Endothelial cell (in vitro differentiated cells): ENCODE measurements at regions not wholly inside any gene's neighbourhood (a gene's known extent, or its start where the extent isn't known, plus 50 kb on each side); places are given as distances from the start of the nearest gene placed in this dataset.

Experiments used
- DNase-seq: peaks from one replicate; pipeline ENCODE4 v3.0.0; 2021; ENCODE audit warnings: low spot score
- H3K27ac Mint-ChIP-seq: one replicate; pipeline ENCODE4 v1.8.0; 2021; ENCODE audit warnings: mixed read lengths, inconsistent platforms; ENCODE audit not compliant: unreplicated experiment
- H3K27me3 Mint-ChIP-seq: one replicate; pipeline ENCODE4 v1.8.0; 2021; ENCODE audit warnings: mild to moderate bottlenecking, moderate library complexity, mixed read lengths, inconsistent platforms; ENCODE audit not compliant: unreplicated experiment
- H3K36me3 Mint-ChIP-seq: one replicate; pipeline ENCODE4 v1.8.0; 2021; ENCODE audit warnings: mild to moderate bottlenecking, low read depth, mixed read lengths, inconsistent platforms; ENCODE audit not compliant: unreplicated experiment
- H3K4me1 Mint-ChIP-seq: one replicate; pipeline ENCODE4 v1.8.0; 2021; ENCODE audit warnings: mild to moderate bottlenecking, mixed read lengths, inconsistent platforms; ENCODE audit not compliant: unreplicated experiment
- H3K4me3 Mint-ChIP-seq: one replicate; pipeline ENCODE4 v1.8.0; 2021; ENCODE audit warnings: mild to moderate bottlenecking, mixed read lengths, inconsistent platforms; ENCODE audit not compliant: unreplicated experiment
- H3K9me3 Mint-ChIP-seq: one replicate; pipeline ENCODE4 v1.8.0; 2021; ENCODE audit warnings: mixed read lengths, inconsistent platforms; ENCODE audit not compliant: unreplicated experiment
- TF ChIP-seq, protein P1 (sequence below): fragments of 200-600 bp; sonication (generic); IDR thresholded peaks from one replicate; pipeline ENCODE4 v1.5.0; 2021; ENCODE audit warnings: antibody characterized with exemption; ENCODE audit not compliant: unreplicated experiment

DNA sequence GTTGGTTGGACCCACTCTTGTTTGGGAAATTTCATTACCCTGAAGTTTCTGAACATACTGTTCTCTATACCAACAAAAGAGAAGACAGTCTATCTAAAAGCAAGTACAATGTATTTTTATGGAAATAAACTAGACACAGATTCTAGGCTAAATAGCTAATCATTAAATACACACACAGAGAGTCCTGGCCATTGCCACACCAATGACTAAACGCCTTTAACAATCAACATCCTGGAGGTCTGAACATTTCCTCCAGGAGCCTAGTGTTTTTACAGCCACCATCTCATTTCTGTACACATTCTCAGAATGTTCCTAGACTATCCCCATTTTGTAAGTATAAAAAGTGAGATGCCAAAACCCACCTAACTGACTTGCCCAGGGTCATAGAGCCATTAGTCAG is 141.6 kb upstream of the RREB1 start:
- H3K4me3 Mint-ChIP-seq, result no peak overlapping the region
- no peaks in the 10 kb centered on the region for H3K36me3 Mint-ChIP-seq
- no peak overlapping the region for H3K27ac Mint-ChIP-seq
- H3K27me3 Mint-ChIP-seq, result peaks cover 4% of the 10 kb centered on the region
- H3K4me1 Mint-ChIP-seq, result no peaks in the 10 kb centered on the region
- TF ChIP-seq, protein P1, sequence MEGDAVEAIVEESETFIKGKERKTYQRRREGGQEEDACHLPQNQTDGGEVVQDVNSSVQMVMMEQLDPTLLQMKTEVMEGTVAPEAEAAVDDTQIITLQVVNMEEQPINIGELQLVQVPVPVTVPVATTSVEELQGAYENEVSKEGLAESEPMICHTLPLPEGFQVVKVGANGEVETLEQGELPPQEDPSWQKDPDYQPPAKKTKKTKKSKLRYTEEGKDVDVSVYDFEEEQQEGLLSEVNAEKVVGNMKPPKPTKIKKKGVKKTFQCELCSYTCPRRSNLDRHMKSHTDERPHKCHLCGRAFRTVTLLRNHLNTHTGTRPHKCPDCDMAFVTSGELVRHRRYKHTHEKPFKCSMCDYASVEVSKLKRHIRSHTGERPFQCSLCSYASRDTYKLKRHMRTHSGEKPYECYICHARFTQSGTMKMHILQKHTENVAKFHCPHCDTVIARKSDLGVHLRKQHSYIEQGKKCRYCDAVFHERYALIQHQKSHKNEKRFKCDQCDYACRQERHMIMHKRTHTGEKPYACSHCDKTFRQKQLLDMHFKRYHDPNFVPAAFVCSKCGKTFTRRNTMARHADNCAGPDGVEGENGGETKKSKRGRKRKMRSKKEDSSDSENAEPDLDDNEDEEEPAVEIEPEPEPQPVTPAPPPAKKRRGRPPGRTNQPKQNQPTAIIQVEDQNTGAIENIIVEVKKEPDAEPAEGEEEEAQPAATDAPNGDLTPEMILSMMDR, result no peak
- DNase-seq, result no peak
- no peaks in the 10 kb centered on the region for H3K9me3 Mint-ChIP-seq

DNA sequence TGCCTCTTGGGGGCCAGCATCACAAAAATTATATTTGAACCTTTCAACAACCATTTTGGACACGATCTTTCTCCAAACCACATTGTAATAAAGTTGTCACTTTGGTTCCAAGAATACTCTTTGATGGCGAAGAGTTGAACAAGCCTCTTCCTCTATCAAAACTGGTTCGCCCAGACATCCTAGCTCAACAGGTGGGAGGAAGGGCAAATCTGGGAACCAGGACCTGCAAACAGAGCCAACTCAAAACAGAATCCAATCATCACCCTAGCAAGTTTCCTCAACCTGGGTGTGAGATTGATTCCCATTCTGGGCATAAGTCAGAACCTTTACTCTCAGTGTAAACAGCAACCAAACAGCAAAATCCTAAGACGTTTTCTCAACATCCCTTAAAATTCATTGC is 141.2 kb upstream of the RREB1 start:
- Mint-ChIP-seq H3K27me3 (peaks cover 4% of the 10 kb centered on the region), H3K4me3 (no peak overlapping the region), H3K27ac (no peak overlapping the region), H3K9me3 (no peaks in the 10 kb centered on the region), H3K4me1 (no peaks in the 10 kb centered on the region), H3K36me3 (no peaks in the 10 kb centered on the region)
- TF ChIP-seq, protein P1, result no peak
- DNase-seq, result no peak

DNA sequence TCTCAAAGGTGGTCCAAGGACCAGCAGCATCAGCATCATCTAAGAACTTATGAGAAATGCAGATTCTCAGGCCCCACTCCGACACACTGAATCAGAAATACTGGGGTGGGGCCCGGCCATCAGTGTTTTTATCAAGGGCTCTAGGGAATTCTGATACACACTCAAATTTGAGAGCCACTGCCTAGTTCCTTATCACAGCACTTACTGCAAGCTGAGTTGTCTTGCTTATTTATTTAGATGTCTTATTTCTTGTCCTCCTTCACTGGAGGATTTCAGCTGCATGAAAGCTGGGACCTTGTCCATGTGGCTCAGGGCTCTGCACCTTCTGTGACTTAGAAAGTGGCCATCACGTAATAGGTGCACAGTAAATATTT is 139.4 kb upstream of the RREB1 start:
- DNase-seq, result no peak
- Mint-ChIP-seq H3K27ac (no peak overlapping the region), H3K27me3 (peaks cover 3% of the 10 kb centered on the region), H3K36me3 (no peaks in the 10 kb centered on the region), H3K9me3 (no peaks in the 10 kb centered on the region), H3K4me3 (no peak overlapping the region), H3K4me1 (no peaks in the 10 kb centered on the region)
- TF ChIP-seq, protein P1, result no peak

DNA sequence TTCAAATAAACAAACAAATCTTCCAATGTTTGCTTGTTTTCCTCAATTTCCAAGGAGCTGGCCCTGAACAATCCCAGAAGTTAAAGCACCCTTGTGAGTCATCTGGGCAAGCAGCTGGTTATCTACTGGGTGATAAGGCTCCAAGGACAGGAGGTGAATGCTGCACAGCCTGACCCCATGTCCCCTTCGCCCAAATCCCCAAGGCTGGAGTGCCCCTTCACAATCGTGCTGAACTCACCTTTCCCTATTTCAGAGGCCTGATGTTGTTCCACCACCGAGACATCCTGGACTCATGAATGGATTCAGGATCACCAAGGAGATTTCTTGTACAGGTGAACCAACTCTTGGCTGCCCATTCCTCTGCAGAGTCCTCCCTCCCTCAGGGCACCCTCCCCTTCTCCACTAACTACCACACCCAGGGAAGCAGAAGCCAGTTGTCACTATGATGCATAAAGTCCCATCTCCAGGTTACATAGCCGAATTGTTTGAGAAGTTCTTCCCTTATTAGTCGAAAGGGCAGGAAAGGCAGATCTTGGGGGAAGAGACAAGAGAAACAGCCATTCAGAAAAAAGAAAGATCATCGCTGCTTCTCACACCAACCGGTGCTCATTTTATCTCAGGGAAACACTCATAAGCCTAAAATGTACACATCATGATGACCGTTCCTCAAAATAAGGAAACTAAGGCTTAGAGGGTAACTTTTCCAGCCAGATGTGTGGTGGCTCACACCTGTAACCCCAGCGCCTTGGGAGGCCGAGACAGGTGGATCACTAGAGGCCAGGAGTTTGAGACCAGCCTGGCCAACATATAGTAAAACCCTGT is 138.8 kb upstream of the RREB1 start:
- TF ChIP-seq, protein P1, result no peak
- no peaks in the 10 kb centered on the region for H3K36me3 Mint-ChIP-seq
- no peaks in the 10 kb centered on the region for H3K4me1 Mint-ChIP-seq
- no peak overlapping the region for H3K27ac Mint-ChIP-seq
- H3K9me3 Mint-ChIP-seq, result no peaks in the 10 kb centered on the region
- peaks cover 4% of the 10 kb centered on the region for H3K27me3 Mint-ChIP-seq
- no peak overlapping the region for H3K4me3 Mint-ChIP-seq
- DNase-seq, result no peak

DNA sequence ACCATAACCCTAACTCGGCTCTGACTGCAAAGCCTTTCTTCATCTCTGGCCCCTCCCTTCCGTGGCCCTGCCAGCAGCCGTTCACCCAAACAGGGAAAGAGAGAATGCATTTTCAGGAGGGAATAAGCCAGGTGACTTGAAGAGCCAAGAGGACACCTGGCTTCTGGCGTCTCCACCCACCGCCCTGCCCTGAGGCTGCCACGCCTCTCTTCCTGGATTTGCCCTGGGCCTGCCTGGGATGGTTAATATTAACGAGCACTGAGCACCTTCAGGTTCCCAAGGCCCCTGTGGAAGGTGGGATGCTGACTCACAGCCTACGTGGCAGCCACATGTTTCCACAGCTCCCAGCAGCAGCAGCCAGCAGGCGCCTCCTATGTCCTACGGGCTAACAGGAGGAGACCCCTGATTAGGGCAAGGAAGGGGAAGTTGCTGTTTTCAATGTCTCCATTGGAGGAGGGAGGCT is 138.0 kb upstream of the RREB1 start:
- no peak for DNase-seq
- Mint-ChIP-seq H3K4me1 (no peaks in the 10 kb centered on the region), H3K27me3 (peaks cover 5% of the 10 kb centered on the region), H3K27ac (no peak overlapping the region), H3K36me3 (no peaks in the 10 kb centered on the region), H3K9me3 (no peaks in the 10 kb centered on the region), H3K4me3 (no peak overlapping the region)
- TF ChIP-seq, protein P1, result no peak
